ENCODE measurements at regions not wholly inside any gene's neighbourhood (a gene's known extent, or its start where the extent isn't known, plus 50 kb on each side); places are given as distances from the start of the nearest gene placed in this dataset.

DNA sequence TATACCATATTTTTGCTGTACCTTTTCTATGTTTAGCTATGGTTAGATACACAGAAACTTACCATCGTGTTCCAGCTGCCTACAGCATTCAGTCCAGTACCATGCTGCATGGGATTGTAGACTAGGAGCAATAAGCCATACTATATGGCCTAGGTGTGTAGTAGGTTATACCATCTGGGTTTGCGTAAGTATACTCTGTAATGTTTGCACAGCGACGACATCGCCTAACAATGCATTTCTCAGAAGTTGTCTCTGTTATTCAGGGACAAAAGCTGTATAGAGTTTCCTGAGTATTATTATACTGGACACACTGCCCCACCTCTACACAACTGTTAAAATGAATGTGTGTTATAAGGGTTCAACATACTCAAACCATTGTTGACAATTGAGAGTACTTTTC, 93.8 kb upstream of the MKI67 start:
- Histone ChIP-seq H3K27me3 (ENCODE audit: control insufficient read depth in 1 of 2, insufficient read depth in 2 of 2, low read length in 2 of 2) (peaks cover 11 to 33% of the 10 kb centered on the region in 2 experiments; a peak in 4 of 5 replicates), H3K36me3 (replicated peaks in 1 of 2; ENCODE audit: control insufficient read depth in 1 of 2, insufficient read depth in 2 of 2, low read length in 2 of 2) (no peaks in the 10 kb centered on the region), H3K9ac (ENCODE audit: insufficient read depth, low read depth, low read length) (no peak overlapping the region), H3K4me1 (ENCODE audit: insufficient read depth, low read length) (peaks cover 7% of the 10 kb centered on the region; the same call in 1 of the 2 replicates), H3K4me3 (replicated peaks in 1 of 3; ENCODE audit: insufficient read depth in 1 of 3, low read depth in 2 of 3, low read length in 3 of 3) (no peak overlapping the region), H3K4me2 (ENCODE audit: low read depth, low read length) (no peak overlapping the region), H3K9me3 (ENCODE audit: low read length) (no peaks in the 10 kb centered on the region), H3K79me2 (ENCODE audit: insufficient read depth, low read length) (no peaks in the 10 kb centered on the region), H2AFZ (ENCODE audit: low read length) (no peak overlapping the region), H4K20me1 (ENCODE audit: insufficient read depth, low read length) (no peaks in the 10 kb centered on the region), H3K27ac (ENCODE audit: extremely low read length, insufficient read depth, low read length) (no peak overlapping the region)
- FAIRE-seq (no peak), DNase-seq (ENCODE audit: low spot score) (peak; percentile 38), ATAC-seq (peak; percentile 38)
- in situ Hi-C loops (cut with HindIII; ENCODE audit: extremely low pct_ligation_motif_present, low pct_unique_long_range_greater_than_20kb), result no loop called here
- intact Hi-C loops (cut with micrococcal nuclease; ENCODE audit: unreplicated experiment), result no loop called here
- 18% methylated on average over 5 of the region's 5 CpGs for WGBS (ENCODE audit: low lambda C conversion rate)
- TF ChIP-seq RBAK (CRISPR knock-in tag; IDR thresholded peaks at IDR 0.05), result no peak
- no peak for TF ChIP-seq TBL1XR1 (IDR thresholded peaks at IDR 0.05; ENCODE audit: borderline replicate concordance, low read length, partially characterized antibody)
- no peak for TF ChIP-seq ZNF773 (CRISPR knock-in tag; IDR thresholded peaks at IDR 0.05; ENCODE audit: borderline replicate concordance)
- no peak for TF ChIP-seq SOX6 (IDR thresholded peaks at IDR 0.05)
- 0 out of 2 replicates have a peak, but pooled peaks have one; percentile 10 for TF ChIP-seq SOX6 (CRISPR knock-in tag; IDR thresholded peaks at IDR 0.05)
- TF ChIP-seq SALL1 (CRISPR knock-in tag; IDR thresholded peaks at IDR 0.05), result no peak
- TF ChIP-seq PTBP1 (IDR thresholded peaks at IDR 0.05; ENCODE audit: low read depth, low read length, poor library complexity, severe bottlenecking), result no peak
- no peak for TF ChIP-seq RBM22 (optimal IDR thresholded peaks at IDR 0.05; ENCODE audit: low read length)
- no peak for TF ChIP-seq ZIK1 (CRISPR knock-in tag; IDR thresholded peaks at IDR 0.05; ENCODE audit: borderline replicate concordance, low read depth)
- TF ChIP-seq MXD4 (CRISPR knock-in tag; IDR thresholded peaks at IDR 0.05), result no peak
- TF ChIP-seq, protein P1, sequence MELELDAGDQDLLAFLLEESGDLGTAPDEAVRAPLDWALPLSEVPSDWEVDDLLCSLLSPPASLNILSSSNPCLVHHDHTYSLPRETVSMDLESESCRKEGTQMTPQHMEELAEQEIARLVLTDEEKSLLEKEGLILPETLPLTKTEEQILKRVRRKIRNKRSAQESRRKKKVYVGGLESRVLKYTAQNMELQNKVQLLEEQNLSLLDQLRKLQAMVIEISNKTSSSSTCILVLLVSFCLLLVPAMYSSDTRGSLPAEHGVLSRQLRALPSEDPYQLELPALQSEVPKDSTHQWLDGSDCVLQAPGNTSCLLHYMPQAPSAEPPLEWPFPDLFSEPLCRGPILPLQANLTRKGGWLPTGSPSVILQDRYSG (CRISPR knock-in tag; IDR thresholded peaks at IDR 0.05), result no peak
- TF ChIP-seq SOX13 (IDR thresholded peaks at IDR 0.05), result no peak
- peak in 1 of 2 experiments; percentile 62; a peak in 1 of 4 replicates for TF ChIP-seq SOX13 (CRISPR knock-in tag; conservative IDR thresholded peaks at IDR 0.05 in 1 of 2, IDR thresholded peaks at IDR 0.05 in 1 of 2)
- TF ChIP-seq, protein P2, sequence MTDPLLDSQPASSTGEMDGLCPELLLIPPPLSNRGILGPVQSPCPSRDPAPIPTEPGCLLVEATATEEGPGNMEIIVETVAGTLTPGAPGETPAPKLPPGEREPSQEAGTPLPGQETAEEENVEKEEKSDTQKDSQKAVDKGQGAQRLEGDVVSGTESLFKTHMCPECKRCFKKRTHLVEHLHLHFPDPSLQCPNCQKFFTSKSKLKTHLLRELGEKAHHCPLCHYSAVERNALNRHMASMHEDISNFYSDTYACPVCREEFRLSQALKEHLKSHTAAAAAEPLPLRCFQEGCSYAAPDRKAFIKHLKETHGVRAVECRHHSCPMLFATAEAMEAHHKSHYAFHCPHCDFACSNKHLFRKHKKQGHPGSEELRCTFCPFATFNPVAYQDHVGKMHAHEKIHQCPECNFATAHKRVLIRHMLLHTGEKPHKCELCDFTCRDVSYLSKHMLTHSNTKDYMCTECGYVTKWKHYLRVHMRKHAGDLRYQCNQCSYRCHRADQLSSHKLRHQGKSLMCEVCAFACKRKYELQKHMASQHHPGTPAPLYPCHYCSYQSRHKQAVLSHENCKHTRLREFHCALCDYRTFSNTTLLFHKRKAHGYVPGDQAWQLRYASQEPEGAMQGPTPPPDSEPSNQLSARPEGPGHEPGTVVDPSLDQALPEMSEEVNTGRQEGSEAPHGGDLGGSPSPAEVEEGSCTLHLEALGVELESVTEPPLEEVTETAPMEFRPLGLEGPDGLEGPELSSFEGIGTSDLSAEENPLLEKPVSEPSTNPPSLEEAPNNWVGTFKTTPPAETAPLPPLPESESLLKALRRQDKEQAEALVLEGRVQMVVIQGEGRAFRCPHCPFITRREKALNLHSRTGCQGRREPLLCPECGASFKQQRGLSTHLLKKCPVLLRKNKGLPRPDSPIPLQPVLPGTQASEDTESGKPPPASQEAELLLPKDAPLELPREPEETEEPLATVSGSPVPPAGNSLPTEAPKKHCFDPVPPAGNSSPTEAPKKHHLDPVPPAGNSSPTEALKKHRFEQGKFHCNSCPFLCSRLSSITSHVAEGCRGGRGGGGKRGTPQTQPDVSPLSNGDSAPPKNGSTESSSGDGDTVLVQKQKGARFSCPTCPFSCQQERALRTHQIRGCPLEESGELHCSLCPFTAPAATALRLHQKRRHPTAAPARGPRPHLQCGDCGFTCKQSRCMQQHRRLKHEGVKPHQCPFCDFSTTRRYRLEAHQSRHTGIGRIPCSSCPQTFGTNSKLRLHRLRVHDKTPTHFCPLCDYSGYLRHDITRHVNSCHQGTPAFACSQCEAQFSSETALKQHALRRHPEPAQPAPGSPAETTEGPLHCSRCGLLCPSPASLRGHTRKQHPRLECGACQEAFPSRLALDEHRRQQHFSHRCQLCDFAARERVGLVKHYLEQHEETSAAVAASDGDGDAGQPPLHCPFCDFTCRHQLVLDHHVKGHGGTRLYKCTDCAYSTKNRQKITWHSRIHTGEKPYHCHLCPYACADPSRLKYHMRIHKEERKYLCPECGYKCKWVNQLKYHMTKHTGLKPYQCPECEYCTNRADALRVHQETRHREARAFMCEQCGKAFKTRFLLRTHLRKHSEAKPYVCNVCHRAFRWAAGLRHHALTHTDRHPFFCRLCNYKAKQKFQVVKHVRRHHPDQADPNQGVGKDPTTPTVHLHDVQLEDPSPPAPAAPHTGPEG (CRISPR knock-in tag; IDR thresholded peaks at IDR 0.05), result no peak
- 0 out of 2 replicates have a peak, but pooled peaks have one; percentile 17 for TF ChIP-seq CEBPG (CRISPR knock-in tag; IDR thresholded peaks at IDR 0.05)
- TF ChIP-seq SRSF4 (IDR thresholded peaks at IDR 0.05; ENCODE audit: low read depth, low read length, poor library complexity, severe bottlenecking), result no peak
- TF ChIP-seq GFI1 (CRISPR knock-in tag; IDR thresholded peaks at IDR 0.05; ENCODE audit: borderline replicate concordance), result no peak
- no peak for TF ChIP-seq ATRX (CRISPR knock-in tag; IDR thresholded peaks at IDR 0.05; ENCODE audit: borderline replicate concordance)
- TF ChIP-seq ZBTB7A (CRISPR knock-in tag; IDR thresholded peaks at IDR 0.05), result no peak
- no peak for TF ChIP-seq HOXA7 (CRISPR knock-in tag; IDR thresholded peaks at IDR 0.05)
- no peak for TF ChIP-seq MBD4 (IDR thresholded peaks at IDR 0.05; ENCODE audit: borderline replicate concordance, low read length)
- no peak for TF ChIP-seq ERF (CRISPR knock-in tag; IDR thresholded peaks at IDR 0.05)
- POLR2A ChIA-PET, result no interaction called here
- CTCF ChIA-PET (ENCODE audit: low intra/inter-chr PET ratio, low total read pairs), result no interaction called here
- no TSS peak for BruUV-seq (replicated peaks)

All from HepG2 (cell line).